ENCODE measurements at regions not wholly inside any gene's neighbourhood (a gene's known extent, or its start where the extent isn't known, plus 50 kb on each side); places are given as distances from the start of the nearest gene placed in this dataset.

DNA sequence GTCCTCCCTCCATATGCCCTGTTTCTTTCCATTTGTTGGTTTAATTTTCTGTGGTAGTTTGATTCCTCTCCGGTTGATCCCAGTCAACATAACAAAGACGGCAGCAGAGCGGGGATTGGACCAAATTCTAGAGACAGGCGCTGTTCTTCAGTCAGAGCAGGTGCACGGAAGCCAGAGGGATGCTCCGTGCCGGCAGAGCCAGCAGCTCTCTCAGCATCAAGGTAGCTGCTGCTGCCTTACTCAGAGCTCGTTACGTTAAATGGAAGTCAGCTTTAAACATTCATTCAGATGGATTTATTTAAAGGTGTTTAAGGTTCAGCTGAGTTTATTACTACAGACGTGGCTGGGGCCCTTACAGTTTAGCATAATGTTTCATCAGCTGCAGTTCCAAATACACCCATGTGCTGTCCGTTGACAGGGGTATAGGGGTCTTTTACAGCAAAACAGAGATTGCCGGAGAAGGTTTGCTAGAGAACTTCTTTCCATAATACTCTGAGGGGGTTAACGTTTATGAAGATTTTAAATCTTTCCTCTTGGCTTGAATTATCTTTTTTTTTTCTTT is 497.2 kb upstream of the PIK3C3 start:
- Mint-ChIP-seq H3K27ac (no peak overlapping the region), H3K36me3 (ENCODE audit: low read depth) (no peaks in the 10 kb centered on the region), H3K4me1 (ENCODE audit: low read depth) (no peaks in the 10 kb centered on the region), H3K9me3 (no peaks in the 10 kb centered on the region), H3K4me3 (no peak overlapping the region), H3K27me3 (ENCODE audit: low read depth) (no peaks in the 10 kb centered on the region)

DNA sequence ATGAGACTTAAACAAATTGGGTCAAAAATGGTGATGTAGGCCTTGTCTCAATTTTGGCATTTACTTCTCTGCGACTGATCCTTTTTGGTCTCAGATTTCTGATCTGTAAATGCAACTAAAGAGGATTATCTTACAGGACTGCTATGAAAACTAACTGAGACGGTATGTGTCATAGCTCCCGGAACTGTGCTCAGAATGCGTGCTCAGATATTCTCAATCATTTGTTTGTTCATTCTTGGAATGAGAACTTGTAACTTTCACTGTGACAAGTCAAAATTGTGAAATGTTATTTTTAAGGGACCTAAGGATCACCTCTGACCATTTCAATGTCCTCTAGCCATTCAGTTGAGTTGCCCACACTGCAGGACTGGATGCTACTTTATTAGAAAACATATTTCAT is 498.2 kb upstream of the PIK3C3 start:
- no peaks in the 10 kb centered on the region for H3K27me3 Mint-ChIP-seq (ENCODE audit: low read depth)
- no peak overlapping the region for H3K4me3 Mint-ChIP-seq
- no peak overlapping the region for H3K27ac Mint-ChIP-seq
- H3K9me3 Mint-ChIP-seq: no peaks in the 10 kb centered on the region
- H3K36me3 Mint-ChIP-seq (ENCODE audit: low read depth): no peaks in the 10 kb centered on the region
- H3K4me1 Mint-ChIP-seq (ENCODE audit: low read depth): no peaks in the 10 kb centered on the region

DNA sequence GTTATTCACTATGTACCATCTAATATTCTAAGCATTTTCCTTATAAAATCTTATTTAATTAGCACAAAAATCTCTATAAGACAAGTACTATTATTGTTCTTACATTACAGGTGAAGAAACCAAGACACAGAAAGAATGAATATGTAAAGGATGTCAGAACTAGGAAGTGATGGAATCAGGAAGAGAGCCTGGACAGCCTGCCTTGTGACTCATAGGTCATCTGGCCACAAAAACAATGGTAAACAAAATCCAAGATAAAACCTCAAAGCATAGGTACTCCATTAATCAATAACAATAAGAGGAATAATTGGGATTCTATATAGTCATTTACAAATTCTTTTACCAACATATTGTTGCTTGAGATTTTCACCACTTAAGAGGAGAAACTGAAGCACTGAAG is 505.4 kb upstream of the PIK3C3 start:
- no peaks in the 10 kb centered on the region for H3K36me3 Mint-ChIP-seq (ENCODE audit: low read depth)
- no peaks in the 10 kb centered on the region for H3K4me1 Mint-ChIP-seq (ENCODE audit: low read depth)
- H3K9me3 Mint-ChIP-seq: peaks cover 9% of the 10 kb centered on the region
- H3K27me3 Mint-ChIP-seq (ENCODE audit: low read depth): no peaks in the 10 kb centered on the region
- no peak overlapping the region for H3K27ac Mint-ChIP-seq
- H3K4me3 Mint-ChIP-seq: no peak overlapping the region

DNA sequence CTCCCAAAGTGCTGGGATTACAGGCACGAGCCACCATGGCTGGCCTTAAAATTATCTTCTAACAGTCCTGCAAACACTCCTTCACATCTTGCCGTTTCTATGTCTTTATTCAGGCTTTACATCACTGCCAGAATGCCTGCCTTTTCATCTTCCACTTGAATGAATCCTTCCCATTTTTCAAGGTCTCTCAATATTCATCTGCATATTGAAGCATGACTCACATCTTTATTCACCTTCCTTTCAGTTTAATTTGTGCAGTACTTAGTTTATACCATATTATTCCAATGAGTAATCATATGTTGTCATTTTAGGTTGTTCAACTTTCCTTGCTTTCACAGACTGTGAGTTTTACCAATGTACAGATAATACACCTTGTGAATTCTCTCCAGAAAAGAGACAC is 510.1 kb upstream of the PIK3C3 start:
- Mint-ChIP-seq H3K27me3 (ENCODE audit: low read depth) (no peaks in the 10 kb centered on the region), H3K4me1 (ENCODE audit: low read depth) (no peaks in the 10 kb centered on the region), H3K9me3 (peaks cover 9% of the 10 kb centered on the region), H3K4me3 (no peak overlapping the region), H3K27ac (no peak overlapping the region), H3K36me3 (ENCODE audit: low read depth) (no peaks in the 10 kb centered on the region)

DNA sequence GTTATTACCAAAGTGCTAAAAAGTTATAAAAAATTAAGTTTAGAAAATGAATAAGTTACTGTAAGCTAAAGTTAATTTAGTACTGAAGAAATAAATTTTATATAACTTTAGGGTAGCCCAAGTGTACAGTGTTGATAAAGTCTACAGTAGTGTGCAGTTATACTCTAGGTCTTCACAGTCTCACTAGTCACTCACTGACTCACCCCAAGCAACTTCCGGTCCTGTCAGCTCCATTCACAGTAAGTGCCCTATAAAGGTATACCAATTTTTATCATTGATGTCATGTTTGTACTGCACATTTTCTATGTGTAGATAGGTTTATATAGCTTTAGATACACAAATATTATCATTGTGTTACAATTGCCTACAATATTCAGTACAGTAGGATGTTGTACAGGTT is 518.3 kb upstream of the PIK3C3 start:
- H3K4me3 Mint-ChIP-seq: no peak overlapping the region
- no peaks in the 10 kb centered on the region for H3K36me3 Mint-ChIP-seq (ENCODE audit: low read depth)
- H3K27ac Mint-ChIP-seq: no peak overlapping the region
- no peaks in the 10 kb centered on the region for H3K27me3 Mint-ChIP-seq (ENCODE audit: low read depth)
- no peaks in the 10 kb centered on the region for H3K4me1 Mint-ChIP-seq (ENCODE audit: low read depth)
- H3K9me3 Mint-ChIP-seq: no peaks in the 10 kb centered on the region

DNA sequence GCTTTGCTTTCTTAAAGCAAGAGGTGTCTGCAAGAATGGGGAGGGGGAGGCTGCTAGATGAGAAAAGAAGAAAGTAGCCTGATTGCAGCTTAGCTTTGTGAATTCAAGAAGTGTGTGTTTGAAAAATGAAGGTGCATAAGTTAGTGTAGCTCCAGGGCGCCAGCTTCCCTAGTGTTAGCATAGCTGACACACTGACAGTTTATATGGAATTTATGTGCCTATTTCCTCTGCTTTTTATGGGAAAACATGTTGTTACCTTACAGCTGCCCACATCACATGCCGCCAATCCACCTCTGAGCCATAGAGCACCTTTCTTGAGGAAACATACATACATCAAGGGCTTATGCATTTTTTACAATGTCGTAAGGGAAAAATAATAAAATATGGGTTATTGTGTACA is 536.4 kb upstream of the PIK3C3 start:
- H3K4me1 Mint-ChIP-seq (ENCODE audit: low read depth): no peaks in the 10 kb centered on the region

DNA sequence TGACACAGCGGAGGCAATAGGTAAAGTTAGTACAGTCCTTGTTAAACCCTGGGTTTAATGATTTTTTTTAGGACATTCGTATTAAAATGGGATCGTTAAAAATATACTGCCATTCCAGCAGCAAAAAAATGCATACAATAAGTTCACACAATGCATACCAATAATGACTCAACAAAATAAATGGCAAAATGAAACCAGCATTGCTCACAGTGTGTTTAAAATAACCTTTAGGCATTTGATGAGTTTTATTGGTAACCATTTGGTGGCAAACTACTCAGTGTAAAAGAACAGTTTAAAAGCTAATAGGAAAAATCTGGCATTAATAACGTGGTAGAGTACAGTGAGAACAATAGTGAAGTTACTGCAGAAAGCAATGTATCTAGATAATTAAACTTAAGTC is 539.0 kb upstream of the PIK3C3 start:
- H3K4me1 Mint-ChIP-seq (ENCODE audit: low read depth): no peaks in the 10 kb centered on the region
- no peak overlapping the region for H3K4me3 Mint-ChIP-seq
- no peaks in the 10 kb centered on the region for H3K27me3 Mint-ChIP-seq (ENCODE audit: low read depth)
- H3K27ac Mint-ChIP-seq: no peak overlapping the region
- peaks cover 8% of the 10 kb centered on the region for H3K9me3 Mint-ChIP-seq
- no peaks in the 10 kb centered on the region for H3K36me3 Mint-ChIP-seq (ENCODE audit: low read depth)

More for the DNA sequence above, 536.4 kb upstream of the PIK3C3 start:
- no peaks in the 10 kb centered on the region for H3K36me3 Mint-ChIP-seq (ENCODE audit: low read depth)
- no peaks in the 10 kb centered on the region for H3K27me3 Mint-ChIP-seq (ENCODE audit: low read depth)
- H3K9me3 Mint-ChIP-seq: no peaks in the 10 kb centered on the region
- no peak overlapping the region for H3K4me3 Mint-ChIP-seq
- no peak overlapping the region for H3K27ac Mint-ChIP-seq

DNA sequence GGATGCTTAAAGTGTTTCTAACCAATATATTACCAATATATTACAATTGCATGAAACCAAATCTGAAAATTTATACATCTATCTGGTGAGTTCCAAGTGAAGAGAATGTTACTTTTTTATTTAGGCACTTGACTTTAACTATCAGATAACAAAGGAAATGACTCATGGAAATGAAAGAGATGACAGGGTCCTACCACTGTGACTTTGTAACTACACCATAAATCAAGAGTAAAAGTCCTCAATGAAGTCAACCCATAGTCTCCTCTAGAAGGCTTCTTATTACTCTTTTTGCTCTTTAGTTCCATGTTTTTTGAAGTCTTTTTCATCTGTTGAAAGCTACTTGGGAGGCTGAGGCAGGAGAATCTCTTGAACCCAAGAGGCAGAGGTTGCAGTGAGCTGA is 545.0 kb upstream of the PIK3C3 start:
- Mint-ChIP-seq H3K27me3 (ENCODE audit: low read depth) (no peaks in the 10 kb centered on the region), H3K9me3 (peaks cover 15% of the 10 kb centered on the region), H3K4me1 (ENCODE audit: low read depth) (no peaks in the 10 kb centered on the region), H3K4me3 (no peak overlapping the region), H3K36me3 (ENCODE audit: low read depth) (no peaks in the 10 kb centered on the region), H3K27ac (no peak overlapping the region)

DNA sequence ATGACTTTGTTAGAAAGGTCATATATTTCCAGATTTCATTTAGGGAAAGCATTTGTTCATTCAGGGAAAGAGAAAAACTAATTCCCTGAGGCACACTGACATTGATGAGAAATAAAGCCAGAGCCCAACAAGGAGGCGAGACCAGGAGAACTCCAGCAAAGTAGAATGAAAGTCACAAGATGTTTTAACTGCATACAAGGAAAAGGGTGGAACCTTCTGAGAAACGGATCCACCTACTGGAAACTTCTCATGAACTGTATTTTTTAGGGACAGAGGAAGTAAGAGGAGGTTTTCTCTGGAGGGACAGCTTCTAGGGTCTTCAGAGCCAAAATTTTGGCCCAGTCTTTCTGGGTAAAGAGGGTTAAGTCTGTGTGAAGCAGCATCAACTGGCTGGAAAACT is 548.2 kb upstream of the PIK3C3 start:
- H3K4me1 Mint-ChIP-seq (ENCODE audit: low read depth): no peaks in the 10 kb centered on the region
- H3K27ac Mint-ChIP-seq: no peak overlapping the region
- H3K36me3 Mint-ChIP-seq (ENCODE audit: low read depth): no peaks in the 10 kb centered on the region
- H3K9me3 Mint-ChIP-seq: peaks cover 14% of the 10 kb centered on the region
- no peak overlapping the region for H3K4me3 Mint-ChIP-seq
- H3K27me3 Mint-ChIP-seq (ENCODE audit: low read depth): no peaks in the 10 kb centered on the region

DNA sequence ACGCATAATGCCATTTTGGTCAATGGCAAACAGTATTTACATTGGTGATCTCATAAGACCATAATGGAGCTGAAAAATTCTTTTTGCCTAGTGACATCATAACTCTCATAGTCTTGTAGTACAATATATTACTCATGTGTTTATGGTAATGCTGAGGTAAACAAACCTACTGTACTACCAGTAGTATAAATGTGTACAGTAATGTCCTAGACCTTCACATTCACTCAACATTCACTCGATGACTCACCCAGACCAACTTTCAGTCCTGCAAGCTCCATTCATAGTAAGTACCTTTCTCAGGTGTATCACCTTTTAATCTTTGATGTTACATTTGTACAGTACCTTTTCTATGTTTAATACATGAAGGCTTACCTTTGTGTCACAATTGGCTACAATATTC is 558.2 kb upstream of the PIK3C3 start:
- H3K4me3 Mint-ChIP-seq: no peak overlapping the region
- H3K36me3 Mint-ChIP-seq (ENCODE audit: low read depth): no peaks in the 10 kb centered on the region
- no peaks in the 10 kb centered on the region for H3K4me1 Mint-ChIP-seq (ENCODE audit: low read depth)
- no peaks in the 10 kb centered on the region for H3K27me3 Mint-ChIP-seq (ENCODE audit: low read depth)
- H3K9me3 Mint-ChIP-seq: no peaks in the 10 kb centered on the region
- no peak overlapping the region for H3K27ac Mint-ChIP-seq

DNA sequence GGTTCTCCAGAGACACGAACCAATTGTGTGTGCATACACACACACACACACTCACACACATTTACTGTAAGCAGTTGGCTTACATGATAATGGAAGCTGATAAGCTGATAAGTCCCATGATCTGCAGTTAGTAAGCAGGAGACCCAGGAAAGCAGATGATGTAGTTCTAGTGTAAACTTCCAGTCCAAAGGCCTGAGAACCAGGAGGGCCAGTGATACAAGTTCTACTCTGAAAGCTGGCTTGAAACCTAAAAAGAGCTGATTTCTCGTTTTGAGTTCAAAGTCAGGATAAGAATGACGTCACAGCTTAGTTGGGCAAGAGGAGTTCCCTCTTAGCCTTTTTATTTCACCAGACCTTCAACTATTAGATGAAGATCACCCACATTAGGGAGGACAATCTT is 558.8 kb upstream of the PIK3C3 start:
- Mint-ChIP-seq H3K27ac (no peak overlapping the region), H3K27me3 (ENCODE audit: low read depth) (no peaks in the 10 kb centered on the region), H3K4me1 (ENCODE audit: low read depth) (no peaks in the 10 kb centered on the region), H3K9me3 (no peaks in the 10 kb centered on the region), H3K36me3 (ENCODE audit: low read depth) (no peaks in the 10 kb centered on the region), H3K4me3 (no peak overlapping the region)

DNA sequence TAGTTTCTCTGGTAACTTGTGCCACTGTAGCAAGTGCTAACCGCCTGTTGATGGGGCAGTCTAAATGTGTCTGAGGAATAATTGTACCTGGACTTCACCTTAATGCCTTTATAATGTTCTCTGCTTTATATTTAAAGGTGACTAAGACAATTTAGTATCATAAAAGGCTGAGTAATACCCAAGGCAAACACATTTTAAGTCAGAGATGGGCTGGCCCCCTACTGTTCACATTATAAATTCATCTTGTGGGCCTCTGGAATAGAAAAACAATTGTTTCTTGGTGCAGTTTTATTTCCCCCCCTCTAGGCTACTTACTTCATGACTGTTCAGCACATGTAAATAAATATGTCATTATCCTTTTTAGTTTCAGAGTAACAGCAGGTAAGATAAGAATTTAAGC is 559.3 kb upstream of the PIK3C3 start:
- H3K4me1 Mint-ChIP-seq (ENCODE audit: low read depth): no peaks in the 10 kb centered on the region
- H3K9me3 Mint-ChIP-seq: no peaks in the 10 kb centered on the region
- no peaks in the 10 kb centered on the region for H3K27me3 Mint-ChIP-seq (ENCODE audit: low read depth)
- no peak overlapping the region for H3K4me3 Mint-ChIP-seq
- H3K27ac Mint-ChIP-seq: no peak overlapping the region
- no peaks in the 10 kb centered on the region for H3K36me3 Mint-ChIP-seq (ENCODE audit: low read depth)

DNA sequence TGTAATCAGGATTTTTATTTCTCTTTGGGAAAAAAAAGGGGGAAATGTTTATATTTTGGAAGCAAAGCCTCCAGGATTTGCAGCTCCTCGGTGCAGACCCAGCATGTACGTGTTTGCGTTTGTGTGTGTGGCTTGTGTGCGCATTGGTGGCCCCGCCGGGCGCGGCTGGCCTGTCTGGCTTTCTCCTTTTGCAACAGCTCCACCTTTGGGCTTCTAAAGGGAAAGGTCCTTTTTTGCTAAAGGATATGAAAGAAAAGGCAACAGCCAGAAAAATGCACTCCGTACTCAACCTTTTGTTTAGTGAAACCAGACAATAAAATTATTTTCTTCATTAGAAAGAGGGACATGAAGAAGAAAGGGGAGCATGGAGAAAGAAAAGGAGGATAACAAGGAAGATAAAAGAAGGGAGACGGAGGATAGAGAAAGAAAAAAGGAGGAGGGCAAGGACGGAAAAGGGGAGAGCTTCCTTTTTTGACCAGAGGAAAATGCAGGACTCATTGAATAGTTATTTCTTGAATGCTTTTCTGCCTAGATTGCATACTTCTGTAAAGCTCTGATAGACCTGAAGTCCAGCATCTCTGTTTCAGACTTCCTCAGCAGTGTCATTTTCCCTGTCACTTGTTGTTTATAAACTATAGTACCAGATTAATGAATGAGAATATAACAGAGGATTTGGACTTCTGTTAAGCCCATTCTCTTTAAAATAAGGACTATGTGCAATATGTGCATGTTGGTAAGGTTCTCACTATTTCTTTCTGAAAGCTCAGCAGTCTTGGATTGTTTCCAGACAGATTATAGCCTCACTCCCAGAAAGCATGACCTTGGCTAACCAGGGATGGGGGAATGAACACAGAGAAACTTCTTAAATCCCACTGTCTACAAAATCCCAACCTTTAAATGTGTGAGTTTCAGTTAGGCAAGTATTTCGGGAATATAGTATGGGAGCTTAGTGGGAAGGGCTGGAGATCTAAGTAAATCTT is 563.1 kb upstream of the PIK3C3 start:
- Mint-ChIP-seq H3K4me3 (no peak overlapping the region), H3K27ac (no peak overlapping the region), H3K4me1 (ENCODE audit: low read depth) (peaks cover 3% of the 10 kb centered on the region), H3K36me3 (ENCODE audit: low read depth) (no peaks in the 10 kb centered on the region), H3K27me3 (ENCODE audit: low read depth) (peaks cover 4% of the 10 kb centered on the region), H3K9me3 (no peaks in the 10 kb centered on the region)

DNA sequence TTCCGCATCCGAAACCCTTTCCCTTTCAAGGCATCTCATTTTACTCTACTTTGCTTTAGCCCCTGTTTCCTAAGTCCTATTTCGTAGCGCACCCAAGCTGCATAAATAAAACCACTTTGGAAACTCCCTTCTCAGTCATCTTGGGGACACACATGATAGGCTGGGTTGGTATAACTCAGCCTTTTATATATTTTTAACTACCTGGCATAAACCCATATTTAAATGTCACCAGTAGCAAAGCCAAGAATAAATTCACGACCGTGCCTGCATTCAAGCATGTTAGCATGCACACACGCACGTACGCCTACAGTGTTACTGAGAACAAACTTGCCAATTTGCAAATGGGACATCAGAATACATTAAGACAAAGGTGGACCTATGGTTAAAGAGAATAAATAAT is 564.7 kb upstream of the PIK3C3 start:
- H3K9me3 Mint-ChIP-seq: no peaks in the 10 kb centered on the region
- no peak overlapping the region for H3K27ac Mint-ChIP-seq
- peaks cover 3% of the 10 kb centered on the region for H3K4me1 Mint-ChIP-seq (ENCODE audit: low read depth)
- H3K27me3 Mint-ChIP-seq (ENCODE audit: low read depth): peaks cover 4% of the 10 kb centered on the region
- H3K36me3 Mint-ChIP-seq (ENCODE audit: low read depth): no peaks in the 10 kb centered on the region
- H3K4me3 Mint-ChIP-seq: no peak overlapping the region

DNA sequence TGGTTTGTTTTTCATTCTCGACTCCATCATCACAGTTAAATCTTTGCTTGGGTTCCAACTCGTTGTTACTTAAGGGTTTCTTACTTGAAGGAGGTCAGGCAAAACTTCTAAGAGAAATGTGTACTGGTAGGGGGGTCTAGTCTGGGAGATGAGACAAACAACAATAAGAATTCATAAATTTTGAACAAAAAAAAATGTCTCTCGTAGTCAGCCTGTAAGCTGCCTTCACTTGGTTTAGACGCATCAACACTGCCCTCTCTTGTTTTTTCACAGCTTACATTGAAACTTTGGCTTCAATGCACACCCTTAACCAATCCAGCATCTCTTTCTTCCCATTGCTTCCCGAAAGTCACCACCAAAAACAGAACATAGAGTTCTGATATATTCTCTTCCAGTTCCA is 576.4 kb upstream of the PIK3C3 start:
- no peak overlapping the region for H3K27ac Mint-ChIP-seq
- no peaks in the 10 kb centered on the region for H3K4me1 Mint-ChIP-seq (ENCODE audit: low read depth)

More for the DNA sequence above, 576.4 kb upstream of the PIK3C3 start:
- Mint-ChIP-seq H3K9me3 (peaks cover 4% of the 10 kb centered on the region), H3K27me3 (ENCODE audit: low read depth) (no peaks in the 10 kb centered on the region), H3K4me3 (no peak overlapping the region), H3K36me3 (ENCODE audit: low read depth) (no peaks in the 10 kb centered on the region)

Data from T-helper 1 cell treated with Interleukin-12 subunit alpha and Interleukin-12 subunit beta and Interleukin-4 antibody, amounts not matched to agents 30 μg/mL and 1 μg/mL, for 36 hours (primary cell).